ENCODE measurements at regions not wholly inside any gene's neighbourhood (a gene's known extent, or its start where the extent isn't known, plus 50 kb on each side); places are given as distances from the start of the nearest gene placed in this dataset.

GRCh38 chr2:41657226-41657625 lies 390.6 kb upstream of the PKDCC start:
- TF ChIP-seq, protein P1, sequence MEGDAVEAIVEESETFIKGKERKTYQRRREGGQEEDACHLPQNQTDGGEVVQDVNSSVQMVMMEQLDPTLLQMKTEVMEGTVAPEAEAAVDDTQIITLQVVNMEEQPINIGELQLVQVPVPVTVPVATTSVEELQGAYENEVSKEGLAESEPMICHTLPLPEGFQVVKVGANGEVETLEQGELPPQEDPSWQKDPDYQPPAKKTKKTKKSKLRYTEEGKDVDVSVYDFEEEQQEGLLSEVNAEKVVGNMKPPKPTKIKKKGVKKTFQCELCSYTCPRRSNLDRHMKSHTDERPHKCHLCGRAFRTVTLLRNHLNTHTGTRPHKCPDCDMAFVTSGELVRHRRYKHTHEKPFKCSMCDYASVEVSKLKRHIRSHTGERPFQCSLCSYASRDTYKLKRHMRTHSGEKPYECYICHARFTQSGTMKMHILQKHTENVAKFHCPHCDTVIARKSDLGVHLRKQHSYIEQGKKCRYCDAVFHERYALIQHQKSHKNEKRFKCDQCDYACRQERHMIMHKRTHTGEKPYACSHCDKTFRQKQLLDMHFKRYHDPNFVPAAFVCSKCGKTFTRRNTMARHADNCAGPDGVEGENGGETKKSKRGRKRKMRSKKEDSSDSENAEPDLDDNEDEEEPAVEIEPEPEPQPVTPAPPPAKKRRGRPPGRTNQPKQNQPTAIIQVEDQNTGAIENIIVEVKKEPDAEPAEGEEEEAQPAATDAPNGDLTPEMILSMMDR (conservative IDR thresholded peaks at IDR 0.05 in 1 of 2, IDR thresholded peaks at IDR 0.05 in 1 of 2; ENCODE audit: low read depth in 1 of 2, low read length in 2 of 2) = no peak
- no peak for TF ChIP-seq EZH2 (IDR thresholded peaks at IDR 0.05; ENCODE audit: low read length, missing control alignments)

Measured in fibroblast of lung (primary cell).